Keratinocyte (primary cell): ENCODE measurements at regions not wholly inside any gene's neighbourhood (a gene's known extent, or its start where the extent isn't known, plus 50 kb on each side); places are given as distances from the start of the nearest gene placed in this dataset.

Source experiments
- EZH2 ChIP-seq: IDR thresholded peaks from one replicate; pipeline ENCODE4 v1.6.1; 2012; ENCODE audit warnings: inconsistent platforms, mild to moderate bottlenecking, low read length, moderate library complexity
- TF ChIP-seq, protein P1 (sequence below), 3 experiments: IDR thresholded peaks in 1 of 3; conservative IDR thresholded peaks in 1 of 3; optimal IDR thresholded peaks in 1 of 3; 2 replicates in 2 of 3; 3 replicates in 1 of 3; pipeline versions ENCODE3 to v1.5.1; 2011; ENCODE audit warnings: low read length in 3 of 3, mild to moderate bottlenecking in 3 of 3, moderate library complexity in 2 of 3, control low read depth in 1 of 3, inconsistent platforms in 1 of 3; ENCODE audit not compliant: insufficient read depth in 2 of 3; ENCODE audit errors: extremely low read depth in 1 of 3

DNA sequence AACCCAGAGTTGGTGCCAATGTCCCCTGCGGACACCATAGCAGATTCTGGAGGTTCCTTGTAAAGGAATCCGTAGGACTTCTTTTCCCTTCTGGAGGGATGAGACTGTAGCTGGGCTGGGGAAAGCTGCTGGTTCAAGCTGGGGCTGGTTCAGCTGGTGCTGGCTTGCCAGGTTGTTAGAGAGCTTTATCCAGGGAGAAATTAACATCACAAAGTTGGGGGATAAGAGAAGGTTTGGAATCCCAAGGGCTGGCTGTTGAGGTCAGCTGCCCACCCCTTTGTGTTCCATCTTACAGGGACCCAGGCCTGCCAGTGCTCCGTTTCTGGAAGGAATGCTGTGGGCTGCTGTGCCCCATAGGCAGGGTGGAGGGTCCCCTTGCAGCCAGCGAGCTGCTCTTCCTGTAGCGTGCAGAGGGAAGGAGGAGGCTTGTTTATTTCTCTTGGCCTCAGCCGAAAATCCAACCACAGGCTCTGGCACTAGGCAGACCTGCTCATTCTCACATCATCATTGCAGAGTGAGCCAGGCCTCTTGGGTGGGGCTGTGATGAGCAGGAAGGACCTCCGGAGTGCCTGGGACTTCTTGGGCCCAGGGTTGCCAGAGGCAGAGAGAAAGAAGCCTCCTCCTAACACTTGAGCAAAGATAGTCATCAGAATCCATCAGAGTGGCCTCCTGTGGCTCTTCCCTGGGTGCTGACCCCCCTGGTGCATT, 251.1 kb downstream of the SEC14L1 start:
- TF ChIP-seq, protein P1, sequence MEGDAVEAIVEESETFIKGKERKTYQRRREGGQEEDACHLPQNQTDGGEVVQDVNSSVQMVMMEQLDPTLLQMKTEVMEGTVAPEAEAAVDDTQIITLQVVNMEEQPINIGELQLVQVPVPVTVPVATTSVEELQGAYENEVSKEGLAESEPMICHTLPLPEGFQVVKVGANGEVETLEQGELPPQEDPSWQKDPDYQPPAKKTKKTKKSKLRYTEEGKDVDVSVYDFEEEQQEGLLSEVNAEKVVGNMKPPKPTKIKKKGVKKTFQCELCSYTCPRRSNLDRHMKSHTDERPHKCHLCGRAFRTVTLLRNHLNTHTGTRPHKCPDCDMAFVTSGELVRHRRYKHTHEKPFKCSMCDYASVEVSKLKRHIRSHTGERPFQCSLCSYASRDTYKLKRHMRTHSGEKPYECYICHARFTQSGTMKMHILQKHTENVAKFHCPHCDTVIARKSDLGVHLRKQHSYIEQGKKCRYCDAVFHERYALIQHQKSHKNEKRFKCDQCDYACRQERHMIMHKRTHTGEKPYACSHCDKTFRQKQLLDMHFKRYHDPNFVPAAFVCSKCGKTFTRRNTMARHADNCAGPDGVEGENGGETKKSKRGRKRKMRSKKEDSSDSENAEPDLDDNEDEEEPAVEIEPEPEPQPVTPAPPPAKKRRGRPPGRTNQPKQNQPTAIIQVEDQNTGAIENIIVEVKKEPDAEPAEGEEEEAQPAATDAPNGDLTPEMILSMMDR (optimal IDR thresholded peaks at IDR 0.05 in 1 of 3, IDR thresholded peaks at IDR 0.05 in 1 of 3, conservative IDR thresholded peaks at IDR 0.05 in 1 of 3; ENCODE audit: extremely low read depth in 1 of 3, insufficient read depth in 2 of 3, low read length in 3 of 3): no peak
- no peak for TF ChIP-seq EZH2
